HG03442 (cell line): ENCODE measurements at regions not wholly inside any gene's neighbourhood (a gene's known extent, or its start where the extent isn't known, plus 50 kb on each side); places are given as distances from the start of the nearest gene placed in this dataset.
"Not testable (repeated sequence)": the region's sequence is repeated elsewhere in the genome, so short reads cannot be mapped to it uniquely, and the experiment has no call there.

Experiments used
- ATAC-seq: cut with Tn5 transposase; IDR thresholded peaks from one replicate; pipeline ENCODE4 v1.9.1; 2021; ENCODE audit warnings: mild to moderate bottlenecking, moderate library complexity; ENCODE audit not compliant: unreplicated experiment

DNA sequence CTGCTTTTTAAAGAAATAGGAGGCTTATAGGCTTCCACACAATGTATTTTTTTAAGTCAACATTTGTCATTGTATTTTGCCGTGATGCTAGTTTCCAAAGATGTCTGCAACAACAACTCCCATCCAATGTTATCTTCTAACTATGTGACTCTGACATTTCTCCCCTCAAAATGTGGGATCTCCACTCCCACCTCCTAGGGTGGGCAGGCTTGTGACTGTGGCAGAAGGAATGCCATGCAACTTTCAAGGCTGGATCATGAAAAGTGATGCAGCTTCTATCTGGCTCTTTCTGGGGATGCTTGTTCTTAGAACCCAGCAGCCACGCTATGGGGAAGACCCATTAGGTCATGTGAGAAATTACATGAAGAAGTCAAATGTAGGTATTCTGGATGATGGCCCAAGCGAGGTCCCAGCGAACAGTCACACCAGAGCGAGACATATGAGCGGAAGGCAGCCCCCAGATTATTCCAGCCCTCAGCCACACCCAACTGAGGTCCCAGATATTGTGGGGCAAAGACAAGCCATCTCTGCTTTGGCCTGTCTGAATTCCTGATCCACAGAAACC, 124.3 kb downstream of the BDH1 start:
- no peak for ATAC-seq

DNA sequence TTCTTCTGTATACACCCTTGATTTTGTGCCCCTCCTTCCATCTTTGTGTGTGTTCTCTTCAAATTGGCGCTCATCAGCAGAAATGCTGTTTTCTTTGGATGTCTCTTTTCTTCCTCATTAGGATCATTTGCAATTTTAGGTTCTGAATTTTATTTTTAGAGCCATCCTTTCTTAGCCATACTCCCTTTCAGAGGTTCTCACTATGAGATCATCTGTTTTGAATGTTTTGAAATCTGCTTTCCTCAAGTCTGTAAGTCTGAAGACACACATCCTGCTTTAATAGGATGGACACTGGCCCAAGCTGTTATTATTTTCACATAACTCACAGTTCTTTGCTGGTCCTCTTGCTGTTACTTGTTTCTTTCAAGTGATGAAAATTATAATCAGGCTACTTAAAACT, 124.8 kb downstream of the BDH1 start:
- ATAC-seq = no peak

DNA sequence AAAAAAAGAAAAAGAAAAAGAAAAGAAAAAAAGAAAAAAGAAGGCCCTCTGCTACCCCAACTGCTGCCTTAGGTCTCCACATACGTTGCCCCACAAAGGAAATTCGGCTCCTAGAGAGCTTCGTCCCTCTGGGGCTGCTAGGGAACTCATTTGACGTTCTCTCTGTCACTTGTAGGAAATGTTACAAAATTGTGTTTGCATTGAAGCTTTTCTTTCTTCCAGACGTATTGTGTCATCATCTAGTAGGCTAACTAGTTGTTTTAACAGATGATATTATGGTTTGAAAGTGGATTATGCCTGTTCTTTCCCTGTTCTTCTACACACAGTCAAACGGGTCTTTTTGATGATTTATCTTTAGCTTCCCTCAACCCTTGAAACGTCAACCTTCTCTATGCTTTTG, 125.3 kb downstream of the BDH1 start:
- ATAC-seq = no peak

DNA sequence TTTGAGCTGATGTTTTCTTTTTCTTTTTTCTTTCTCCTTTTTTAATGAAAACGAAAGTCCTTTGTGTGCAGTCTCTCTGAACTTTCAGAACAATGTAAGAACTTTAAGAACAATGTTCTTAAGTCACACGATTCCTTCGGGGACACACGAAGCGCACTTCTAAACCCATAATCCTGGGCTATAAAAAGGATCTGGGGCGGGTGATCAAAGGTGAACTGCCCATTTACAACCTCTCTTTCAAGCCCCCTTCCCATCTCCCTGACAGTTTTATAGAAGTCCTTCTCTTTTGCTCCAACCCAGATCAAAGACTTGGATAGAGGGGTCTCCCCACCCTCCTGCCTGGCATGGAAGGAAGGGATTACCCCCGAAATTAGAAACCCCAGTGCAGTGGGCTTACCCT, 126.8 kb downstream of the BDH1 start:
- ATAC-seq = no peak

DNA sequence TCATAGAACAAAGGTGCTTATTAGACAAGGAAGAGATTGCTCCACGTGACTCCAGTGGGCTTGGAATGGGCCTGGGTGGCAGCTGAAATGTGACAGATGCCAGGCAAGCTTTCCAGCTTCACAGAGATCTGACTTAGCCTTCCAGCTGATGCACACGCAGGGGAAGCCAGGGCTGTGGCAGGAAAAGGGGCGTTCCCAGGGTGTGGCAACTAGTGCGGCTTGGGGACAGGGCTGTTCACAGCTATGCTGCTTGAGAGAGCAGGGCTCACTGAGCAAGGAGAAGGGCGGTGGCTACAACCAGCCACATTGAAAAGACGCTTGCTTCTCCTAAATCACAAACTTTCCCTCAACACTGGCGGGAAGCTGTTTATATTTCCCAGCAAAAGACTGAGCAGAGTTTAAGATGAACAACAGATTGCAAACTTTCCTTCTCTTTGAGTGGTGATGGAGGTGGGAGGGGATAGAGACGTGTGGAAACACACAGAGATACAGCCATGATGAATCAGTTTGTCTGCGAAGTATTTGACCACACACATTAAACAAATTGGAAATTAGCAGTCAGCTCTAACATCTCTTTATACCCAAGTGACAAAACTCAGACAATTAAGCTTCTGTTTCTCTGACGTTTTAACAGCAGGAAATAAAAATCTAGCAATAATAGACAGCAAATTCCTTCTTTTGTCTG, 127.5 kb downstream of the BDH1 start:
- ATAC-seq = no peak

DNA sequence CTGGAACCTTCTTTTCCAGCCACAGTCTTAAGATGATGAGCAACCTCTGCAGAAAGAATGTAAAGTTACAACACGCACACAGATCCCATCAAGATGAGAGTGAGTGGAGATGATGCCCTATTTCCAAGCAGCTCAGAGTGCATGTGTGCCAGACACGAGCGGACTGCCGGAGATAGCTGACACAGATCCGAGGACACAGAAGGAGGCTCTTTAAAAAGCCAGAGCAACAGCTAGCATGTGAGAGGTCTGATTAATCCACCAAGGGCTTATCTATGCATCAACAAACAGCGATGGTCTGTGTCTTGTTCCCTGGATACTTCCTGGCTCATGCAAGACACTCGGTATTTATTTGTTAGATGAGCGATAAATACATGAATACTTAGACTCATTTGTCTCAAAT, 128.6 kb upstream of the DLG1 start:
- no peak for ATAC-seq

DNA sequence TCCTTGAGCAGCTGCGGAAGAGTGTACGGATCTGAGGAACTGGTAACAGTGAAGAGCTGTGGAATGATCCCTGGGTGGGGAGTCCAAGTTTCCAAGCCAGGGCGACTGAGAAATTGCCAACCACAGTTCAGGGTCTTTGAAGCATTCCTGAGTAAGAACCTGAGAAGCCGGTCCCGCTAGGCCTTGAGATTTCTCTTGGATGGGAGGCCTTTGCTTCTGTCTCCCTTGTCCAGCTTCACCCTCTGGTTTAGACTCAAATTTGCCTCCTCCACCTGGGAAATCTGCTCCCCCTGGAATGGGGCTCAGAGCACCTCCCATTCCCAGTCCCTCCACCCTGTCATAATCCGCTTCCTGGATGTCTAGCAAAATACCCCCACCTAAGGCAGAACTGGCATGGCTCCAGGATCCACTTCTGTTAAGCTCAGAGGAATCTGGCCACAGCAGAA, 127.7 kb upstream of the DLG1 start:
- ATAC-seq = no peak

DNA sequence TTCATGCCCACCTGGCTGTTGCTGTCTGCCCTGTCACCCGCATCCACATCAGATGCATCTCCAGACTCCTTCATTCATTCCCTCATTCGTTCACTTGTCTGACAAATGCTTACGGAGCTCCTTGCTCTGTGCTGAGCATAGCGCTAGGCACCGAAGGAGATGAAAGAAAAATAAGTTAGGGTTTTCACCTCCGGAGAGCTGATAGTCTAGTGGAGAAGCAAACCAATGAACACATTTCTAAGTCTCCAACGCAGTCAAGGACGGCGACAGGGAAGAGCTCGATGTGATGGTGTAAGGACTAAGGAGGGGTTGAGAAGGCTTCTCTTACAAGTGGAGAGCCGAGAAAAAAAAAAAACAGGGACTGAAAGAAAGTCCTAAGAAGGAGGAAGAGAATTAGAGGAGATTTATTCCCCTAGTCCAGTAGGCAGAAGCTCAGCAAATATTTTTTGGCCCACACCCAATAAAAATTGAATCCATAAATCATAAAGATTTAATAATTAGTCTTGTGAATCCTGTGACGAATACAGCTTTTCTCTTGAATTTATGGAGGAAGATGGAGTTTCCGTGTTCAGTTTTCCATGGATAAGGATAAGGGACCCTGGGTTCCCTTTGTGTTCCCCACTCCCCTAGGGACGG, 127.2 kb upstream of the DLG1 start:
- no peak for ATAC-seq

DNA sequence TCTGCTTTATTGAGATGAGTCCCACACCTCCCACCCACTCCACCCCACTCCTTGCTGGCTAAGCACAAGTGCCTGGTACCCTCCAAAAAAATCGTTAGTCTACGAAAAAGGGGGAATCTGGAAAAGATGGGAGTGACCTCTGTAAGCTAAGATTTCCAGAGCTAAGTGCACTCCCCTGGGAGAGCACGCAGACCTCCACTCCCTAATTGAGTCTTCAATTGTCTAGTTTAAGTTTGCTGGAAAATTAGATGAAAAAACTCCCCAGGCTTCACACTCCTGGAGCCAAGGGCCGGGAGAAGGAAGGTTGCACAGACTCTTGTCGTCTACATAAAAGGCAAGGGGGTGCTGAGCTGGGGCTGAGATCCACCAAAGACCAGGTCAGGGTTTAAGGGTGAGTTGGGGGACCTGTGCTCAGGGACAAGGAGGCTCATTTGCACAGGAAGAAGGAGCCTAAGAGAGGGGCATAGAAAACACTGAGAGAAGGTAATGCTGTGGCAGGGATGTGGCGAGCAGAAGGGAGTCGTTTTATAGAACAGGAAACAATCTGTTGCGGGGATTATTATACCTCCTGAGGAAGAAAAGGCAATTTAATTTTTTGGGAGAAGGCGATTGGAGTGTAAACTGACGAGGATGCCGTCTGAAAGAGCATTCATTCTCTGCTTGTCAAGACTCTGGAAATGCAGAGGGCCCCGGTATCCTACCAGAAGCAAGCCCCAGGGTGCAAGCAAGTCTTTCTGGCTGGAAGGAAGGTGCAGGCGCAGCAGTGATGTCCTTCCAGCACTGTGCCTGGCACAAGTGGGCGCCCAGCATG, 126.5 kb upstream of the DLG1 start:
- ATAC-seq = no peak

DNA sequence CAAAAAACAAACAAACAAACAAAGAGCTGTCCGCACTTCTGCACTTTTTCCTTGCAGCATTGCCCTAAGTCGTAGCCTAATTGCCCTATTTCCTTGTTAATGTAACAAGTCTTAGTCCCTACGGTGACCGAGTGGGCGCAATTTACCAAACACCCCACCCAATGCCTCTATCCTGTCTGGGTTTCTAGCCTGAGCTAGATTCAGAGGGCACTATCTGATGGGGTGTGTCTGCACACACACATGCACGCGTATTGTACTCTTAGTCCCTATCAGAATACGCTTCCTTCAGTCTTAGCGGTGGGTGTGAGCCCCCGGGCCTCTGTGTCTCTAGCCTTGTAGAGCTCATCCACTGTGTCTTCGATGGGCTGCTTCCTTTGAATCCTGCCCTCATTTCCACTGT, 125.9 kb upstream of the DLG1 start:
- ATAC-seq = no peak

DNA sequence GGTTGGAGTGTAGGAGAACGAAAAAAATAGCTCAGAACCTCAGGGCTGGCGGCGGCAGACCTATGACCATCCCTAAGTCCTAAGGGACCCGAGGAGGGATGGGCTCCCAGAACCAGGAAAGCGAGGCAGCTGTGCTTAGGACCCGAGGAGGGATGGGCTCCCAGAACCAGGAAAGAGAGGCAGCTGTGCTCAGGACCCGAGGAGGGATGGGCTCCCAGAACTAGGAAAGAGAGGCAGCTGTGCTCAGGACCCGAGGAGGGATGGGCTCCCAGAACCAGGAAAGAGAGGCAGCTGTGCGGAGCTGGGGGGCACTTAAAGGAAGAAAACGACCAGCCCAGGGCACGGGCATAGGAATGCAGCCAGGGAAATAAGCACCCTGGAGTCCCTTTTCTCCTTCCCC, 125.0 kb upstream of the DLG1 start:
- ATAC-seq = no peak

DNA sequence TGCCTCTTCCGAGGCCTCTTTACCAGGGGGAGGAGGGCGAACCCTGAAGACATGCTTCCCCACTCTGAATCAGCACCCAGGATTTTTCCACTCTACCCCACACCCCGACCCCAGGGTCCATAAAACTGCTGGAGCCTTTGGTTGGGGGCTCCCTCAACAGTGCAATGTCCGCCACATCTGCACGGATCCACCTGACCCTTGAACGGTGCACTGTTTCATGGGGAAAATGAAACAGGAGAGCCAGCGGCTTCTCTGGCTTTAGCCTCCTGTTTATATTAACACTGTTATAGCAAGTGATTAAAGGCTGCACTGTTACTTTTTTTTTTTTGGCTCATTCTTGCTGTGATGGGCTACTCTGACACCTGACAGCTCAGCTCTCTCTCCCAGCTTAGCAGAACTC, 124.1 kb upstream of the DLG1 start:
- ATAC-seq = no peak

DNA sequence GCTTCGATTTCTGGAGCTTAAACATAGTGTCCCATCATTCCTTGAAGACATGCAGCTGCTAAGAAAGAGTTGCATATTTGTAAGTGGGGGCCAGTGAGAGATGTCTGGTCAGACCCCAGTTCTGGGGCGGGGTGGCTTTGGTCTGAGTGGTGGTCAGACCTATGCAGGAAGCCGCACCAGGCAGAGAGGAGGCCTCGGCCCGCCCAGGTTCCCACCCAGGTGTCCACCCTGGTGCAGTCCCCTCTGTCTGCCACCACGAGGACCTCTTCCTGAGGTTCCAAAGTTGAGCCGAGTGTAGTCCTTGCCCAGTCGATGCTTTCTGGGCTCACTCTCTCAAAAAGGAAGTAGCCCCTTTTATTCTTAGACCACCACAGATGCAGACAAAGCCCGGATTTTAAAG, 122.6 kb upstream of the DLG1 start:
- no peak for ATAC-seq

DNA sequence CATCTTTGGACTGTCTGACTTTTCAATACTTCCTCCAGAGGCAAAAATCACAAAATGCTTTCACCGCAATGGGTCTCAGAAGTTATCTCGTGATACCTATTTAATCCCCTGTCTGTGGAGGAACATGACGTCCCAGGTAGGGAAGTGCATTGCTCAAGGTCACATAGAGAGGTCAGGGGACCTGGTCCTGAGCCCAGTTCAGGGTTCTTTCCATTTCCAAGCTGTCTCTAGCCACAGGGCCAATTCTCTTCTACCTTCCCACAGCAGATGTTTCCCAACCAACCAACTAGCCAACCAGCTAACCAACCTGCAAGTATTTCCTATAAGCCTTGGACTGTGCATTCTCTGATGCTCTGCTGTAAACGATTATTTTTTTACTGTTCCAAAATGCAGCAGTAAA, 122.2 kb upstream of the DLG1 start:
- ATAC-seq = no peak

DNA sequence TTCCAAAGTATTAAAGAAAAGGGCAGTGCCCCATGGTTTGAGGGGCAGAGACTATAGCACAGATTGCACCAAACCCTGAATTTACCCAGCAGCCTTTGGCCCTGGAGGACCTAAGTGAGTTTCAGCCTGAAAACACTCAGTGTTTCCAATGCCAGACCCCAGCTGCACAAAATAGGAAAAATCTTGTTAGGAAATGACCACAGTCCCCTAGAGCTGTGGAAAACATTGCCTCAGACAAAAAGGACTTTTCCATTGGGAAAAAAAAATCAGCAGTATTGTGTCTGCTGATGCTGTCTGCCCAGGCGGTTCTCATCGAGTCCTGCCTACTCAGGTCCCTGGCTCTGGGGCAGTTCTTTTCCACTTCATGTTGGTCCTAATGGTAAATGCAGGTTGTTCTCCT, 121.7 kb upstream of the DLG1 start:
- no peak for ATAC-seq

DNA sequence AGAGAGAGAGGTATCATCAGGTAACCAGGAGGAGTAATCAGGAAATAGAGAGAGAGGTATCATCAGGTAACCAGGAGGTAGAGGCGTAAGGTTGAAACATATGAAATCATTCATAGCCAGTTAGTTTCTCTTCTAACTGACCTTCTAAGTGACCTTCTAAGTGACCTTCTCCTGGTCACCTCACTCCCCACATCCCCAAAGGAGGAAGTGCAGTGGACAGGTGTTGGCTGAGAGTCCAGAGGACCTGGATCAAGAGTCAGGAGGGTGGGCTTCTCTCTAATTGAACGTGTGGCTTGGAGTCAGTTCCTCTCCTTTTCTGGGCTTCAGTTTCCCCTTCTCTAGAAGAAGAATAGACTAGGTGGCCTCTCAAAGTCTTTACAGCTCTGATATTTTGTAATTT, 121.3 kb upstream of the DLG1 start:
- ATAC-seq = no peak

DNA sequence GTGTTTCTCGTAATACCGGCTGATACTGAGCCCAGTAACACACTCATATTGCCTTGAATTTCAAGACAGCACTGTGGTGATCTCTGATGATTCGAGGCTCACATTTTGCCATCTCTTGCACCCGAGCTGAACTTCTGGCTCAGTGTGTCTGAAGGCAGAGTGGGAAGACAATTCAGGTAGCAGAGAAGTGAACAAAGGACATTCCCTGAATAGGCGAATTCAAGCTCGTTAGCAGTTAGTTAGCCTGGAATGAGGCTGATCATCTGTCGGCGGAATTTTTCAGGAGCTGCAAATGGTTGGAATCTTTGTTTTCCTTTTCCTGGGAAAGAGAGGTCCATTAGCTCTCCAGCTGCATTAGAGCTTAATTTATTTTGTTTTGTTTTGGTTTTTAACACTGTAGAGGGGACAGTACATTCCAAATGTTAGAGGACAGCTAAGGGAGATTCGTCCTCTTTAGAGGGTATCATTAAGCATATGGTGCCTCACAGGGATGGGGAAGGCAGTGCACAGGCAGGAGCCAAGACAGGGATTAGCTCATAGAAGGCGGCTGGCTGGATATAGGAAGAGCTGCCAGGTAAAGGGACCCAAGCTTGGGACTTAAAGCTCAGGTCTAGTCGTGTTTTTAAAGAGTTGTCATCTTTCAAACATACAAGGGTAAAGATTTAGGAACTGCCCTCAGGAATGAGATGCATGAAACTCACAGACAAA, 119.7 kb upstream of the DLG1 start:
- no peak for ATAC-seq

DNA sequence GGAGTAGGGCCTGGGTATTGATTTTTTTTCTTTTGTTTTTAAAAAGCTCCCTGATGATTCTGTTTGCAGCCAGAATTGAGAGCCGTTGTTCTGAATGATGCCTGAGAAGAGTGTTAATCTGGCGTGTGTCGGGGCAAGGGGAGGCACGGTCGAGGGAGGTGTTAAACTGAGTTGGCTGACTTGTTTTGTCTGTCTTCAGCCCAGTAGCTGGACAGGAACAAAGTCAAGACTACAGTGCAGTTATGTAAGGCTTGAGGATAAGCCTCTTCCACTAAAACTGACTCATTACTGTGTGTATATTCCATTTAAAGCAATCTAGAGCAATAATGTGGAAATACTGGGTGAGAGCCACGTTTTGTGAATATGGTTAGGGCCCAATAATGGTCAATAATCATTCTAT, 119.0 kb upstream of the DLG1 start:
- no peak for ATAC-seq

DNA sequence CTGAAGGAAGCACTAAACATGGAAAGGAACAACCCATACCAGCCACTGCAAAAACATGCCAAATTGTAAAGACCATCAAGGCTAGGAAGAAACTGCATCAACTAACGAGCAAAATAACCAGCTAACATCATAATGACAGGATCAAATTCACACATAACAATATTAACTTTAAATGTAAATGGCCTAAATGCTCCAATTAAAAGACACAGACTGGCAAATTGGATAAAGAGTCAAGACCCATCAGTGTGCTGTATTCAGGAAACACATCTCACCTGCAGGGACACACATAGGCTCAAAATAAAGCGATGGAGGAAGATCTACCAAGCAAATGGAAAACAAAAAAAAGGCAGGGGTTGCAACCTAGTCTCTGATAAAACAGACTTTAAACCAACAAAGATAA, 113.5 kb upstream of the DLG1 start:
- ATAC-seq = not testable (repeated sequence)

DNA sequence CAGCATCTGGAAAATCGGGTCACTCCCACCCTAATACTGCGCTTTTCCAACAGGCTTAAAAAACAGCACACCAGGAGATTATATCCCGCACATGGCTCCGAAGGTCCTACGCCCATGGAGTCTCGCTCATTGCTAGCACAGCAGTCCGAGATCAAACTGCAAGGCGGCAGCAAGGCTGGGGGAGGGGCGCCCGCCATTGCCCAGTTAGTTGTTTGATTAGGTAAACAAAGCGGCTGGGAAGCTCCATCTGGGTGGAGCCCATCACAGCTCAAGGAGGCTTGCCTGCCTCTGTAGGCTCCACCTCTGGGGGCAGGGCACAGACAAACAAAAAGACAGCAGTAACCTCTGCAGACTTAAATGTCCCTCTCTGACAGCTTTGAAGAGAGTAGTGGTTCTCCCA, 111.8 kb upstream of the DLG1 start:
- not testable (repeated sequence) for ATAC-seq
